ENCODE measurements at regions not wholly inside any gene's neighbourhood (a gene's known extent, or its start where the extent isn't known, plus 50 kb on each side); places are given as distances from the start of the nearest gene placed in this dataset.

DNA sequence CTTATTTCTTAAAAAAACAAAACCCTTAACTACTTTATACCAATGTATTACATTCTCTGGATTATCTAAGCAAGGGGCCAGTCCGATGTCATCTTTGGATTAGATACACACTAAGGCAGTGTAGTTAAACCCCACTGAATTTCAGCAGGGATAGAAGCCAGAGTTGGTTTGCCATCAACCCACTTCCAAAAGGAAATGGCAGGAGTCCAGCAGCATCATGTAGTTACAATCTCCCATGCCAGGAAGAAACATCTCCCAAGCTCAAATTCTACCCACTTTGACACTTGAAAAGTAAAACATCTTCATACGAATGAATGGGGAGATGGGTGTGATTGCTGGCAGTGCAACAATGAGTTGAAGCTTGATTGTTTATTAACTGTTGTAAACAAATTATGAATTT lies 203.5 kb upstream of the PLXNC1 start:
- no peak for FAIRE-seq

GRCh38 chr12:93946542-93947150 lies 201.7 kb upstream of the PLXNC1 start:
- FAIRE-seq: no peak

DNA sequence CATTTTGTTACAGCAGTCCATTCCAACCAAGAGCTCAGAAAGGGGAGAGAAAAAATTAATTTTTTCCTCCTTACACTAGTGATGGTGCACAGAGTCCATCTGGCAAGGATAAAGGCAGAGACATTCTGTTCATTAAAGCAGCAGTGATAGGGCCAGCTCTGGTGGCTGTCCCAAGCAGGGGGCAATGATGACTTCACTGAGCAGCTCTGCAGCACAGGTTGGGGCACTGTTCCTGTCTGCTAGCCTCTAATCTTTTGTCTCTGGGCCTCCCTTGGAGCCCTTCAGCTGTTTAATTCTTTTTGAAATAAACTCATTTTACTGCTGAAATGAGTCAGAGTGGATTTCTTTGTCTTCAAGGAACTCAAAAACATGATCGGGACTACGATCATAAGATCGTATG lies 200.9 kb upstream of the PLXNC1 start:
- no peak for FAIRE-seq

GRCh38 chr12:93950311-93950710 lies 198.1 kb upstream of the PLXNC1 start:
- FAIRE-seq: no peak

DNA sequence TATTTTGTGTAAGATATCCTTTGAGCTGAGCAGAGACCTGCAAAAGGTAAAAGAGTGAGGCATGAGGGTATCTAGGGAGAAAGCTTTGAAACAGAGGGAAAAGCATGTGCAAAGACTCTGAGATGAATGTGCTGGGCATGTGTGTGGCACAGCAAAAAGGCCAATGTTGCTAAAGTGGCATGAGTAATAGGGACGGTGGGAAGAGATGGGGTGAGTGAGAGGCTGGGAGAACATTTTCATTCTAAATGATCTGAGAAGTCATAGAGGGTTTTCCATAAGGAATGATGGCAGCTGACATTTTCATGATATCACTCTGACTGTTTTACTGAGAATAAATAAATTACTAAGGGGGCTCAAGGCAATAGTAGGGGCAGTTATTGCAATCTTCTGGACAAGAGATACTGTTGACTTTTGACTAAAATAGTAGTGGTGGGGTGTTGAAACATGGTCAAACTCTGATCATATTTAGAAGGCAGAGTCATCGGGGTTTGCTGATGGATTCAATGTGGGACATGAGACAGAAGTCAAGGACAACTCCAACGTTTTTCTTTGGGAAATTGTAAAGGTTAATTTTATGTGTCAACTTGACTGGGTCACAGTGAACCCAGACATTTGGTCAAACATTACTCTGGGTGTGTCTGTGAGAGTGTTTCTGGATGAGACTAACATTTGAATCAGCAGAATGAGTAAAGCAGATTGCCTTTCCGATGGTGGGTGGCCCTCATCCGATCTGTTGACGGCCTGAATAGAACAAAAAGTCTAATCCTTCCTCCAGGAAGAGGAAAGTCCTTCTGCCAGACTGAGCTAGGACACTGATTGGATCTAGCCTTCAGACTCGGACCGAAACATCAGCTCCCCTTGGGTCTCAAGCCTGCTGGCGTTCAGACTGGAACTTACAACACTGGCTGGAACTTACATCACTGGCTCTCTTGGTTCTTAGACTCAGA lies 193.9 kb upstream of the PLXNC1 start:
- FAIRE-seq: no peak

GRCh38 chr12:93956551-93956950 lies 191.8 kb upstream of the PLXNC1 start:
- FAIRE-seq: no peak

GRCh38 chr12:93957168-93957567 lies 191.2 kb upstream of the PLXNC1 start:
- FAIRE-seq: no peak

- FAIRE-seq: no peak
Observed at GRCh38 chr12:93957870-93958269, 190.5 kb upstream of the PLXNC1 start.

GRCh38 chr12:93959657-93960056 lies 188.7 kb upstream of the PLXNC1 start:
- FAIRE-seq: no peak

DNA sequence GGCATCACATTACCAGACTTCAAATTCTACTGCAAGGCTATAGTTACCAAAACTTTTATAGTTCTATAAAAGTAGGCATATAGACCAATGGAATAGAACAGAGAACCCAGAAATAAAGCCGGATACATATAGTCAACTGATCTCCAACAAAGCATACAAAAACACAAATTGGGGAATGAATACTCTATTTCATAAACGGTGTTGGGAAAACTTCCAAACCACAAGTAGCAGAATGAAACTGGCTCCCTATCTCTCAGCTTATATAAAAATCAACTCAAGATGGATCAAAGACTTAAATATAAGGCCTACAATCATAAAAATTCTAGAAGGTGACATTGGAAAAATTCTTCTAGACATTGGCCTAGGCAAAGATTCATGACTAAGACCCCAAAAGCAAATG lies 187.9 kb upstream of the PLXNC1 start:
- no peak for FAIRE-seq

DNA sequence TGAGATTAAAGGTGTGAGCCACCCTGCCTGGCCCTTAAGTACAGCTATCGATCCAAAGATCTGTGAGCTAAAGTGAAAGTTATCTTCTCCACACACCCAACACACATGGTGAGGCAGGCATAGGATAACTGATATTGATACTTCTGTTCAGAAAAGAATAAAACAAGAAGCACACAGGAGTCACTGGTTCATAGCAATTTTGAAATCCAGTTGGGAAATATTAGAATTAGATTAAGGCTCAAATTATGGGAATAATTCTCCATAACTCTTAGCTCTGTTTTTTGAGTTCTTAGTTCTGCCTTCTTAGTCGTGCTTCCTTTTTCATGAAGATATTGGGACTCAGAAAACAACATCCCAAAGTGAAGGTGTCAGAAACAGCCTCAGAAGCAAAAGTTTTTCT lies 186.0 kb upstream of the PLXNC1 start:
- FAIRE-seq: no peak

- FAIRE-seq: no peak
Observed at GRCh38 chr12:93964936-93965335, 183.4 kb upstream of the PLXNC1 start.

DNA sequence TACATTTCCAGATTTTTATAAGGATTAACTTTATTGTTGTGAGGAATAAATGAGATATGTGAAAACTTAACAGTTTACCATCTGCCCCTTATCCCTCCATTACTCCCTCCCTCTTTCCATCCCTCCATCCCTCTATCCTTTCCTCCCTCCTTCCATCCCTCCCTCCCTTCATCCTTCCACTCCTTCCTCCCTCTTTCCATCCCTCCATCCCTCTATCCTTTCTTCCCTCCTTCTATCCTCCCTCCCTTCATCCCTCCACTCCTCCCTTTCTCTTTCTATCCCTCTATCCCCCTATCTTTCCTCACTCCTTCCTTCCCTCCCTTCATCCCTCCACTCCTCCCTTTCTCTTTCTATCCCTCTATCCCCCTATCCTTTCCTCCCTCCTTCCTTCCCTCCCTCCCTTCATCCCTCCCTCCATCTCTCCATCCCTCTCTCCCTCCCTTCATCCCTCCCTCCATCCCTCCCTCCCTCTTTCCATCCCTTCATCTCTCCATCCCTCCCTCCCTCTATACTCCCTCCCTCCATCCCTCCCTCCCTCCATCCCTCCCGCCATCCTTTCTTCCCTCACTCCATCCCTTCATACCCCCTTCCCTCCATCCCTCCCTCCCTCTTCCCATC lies 181.8 kb upstream of the PLXNC1 start:
- FAIRE-seq: no peak

- no peak for FAIRE-seq
Observed at GRCh38 chr12:93967454-93967853, 180.9 kb upstream of the PLXNC1 start.

DNA sequence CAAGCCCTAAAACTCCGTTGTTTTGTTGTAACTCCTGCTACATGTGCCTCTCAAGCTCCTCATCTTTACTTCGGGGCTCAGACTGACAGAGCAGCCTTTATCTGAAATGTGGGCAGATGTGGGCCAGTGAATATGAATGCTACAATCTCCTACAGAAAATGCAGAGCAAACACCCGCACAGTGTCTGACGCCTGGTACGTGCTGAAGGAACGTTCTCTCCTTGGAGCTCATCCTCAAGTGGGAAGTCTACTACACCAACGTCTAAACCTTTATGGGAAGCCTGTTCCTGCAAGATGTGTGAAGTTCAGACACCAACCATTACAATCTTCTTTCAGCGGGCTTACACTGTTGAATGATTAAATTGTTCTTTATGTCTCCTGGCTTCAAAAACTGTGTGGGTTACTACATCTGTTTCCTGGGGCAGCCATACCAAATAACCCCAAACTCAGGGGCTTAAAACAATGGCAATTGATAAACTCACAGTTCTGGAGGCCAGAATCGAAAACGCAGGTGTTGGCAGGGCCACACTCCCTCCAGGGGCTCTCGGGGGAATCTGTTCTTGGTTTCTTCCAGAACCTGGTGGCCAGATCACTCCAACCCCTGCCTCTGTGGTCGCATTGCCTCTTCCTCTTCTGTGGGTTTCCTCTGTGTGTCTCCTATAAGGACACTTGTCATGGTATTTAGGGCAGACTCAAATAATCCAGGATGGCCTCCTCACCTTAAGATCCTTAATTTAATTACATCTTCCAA lies 179.7 kb upstream of the PLXNC1 start:
- no peak for FAIRE-seq

- FAIRE-seq: no peak
Observed at GRCh38 chr12:93970900-93971688, 177.3 kb upstream of the PLXNC1 start.

DNA sequence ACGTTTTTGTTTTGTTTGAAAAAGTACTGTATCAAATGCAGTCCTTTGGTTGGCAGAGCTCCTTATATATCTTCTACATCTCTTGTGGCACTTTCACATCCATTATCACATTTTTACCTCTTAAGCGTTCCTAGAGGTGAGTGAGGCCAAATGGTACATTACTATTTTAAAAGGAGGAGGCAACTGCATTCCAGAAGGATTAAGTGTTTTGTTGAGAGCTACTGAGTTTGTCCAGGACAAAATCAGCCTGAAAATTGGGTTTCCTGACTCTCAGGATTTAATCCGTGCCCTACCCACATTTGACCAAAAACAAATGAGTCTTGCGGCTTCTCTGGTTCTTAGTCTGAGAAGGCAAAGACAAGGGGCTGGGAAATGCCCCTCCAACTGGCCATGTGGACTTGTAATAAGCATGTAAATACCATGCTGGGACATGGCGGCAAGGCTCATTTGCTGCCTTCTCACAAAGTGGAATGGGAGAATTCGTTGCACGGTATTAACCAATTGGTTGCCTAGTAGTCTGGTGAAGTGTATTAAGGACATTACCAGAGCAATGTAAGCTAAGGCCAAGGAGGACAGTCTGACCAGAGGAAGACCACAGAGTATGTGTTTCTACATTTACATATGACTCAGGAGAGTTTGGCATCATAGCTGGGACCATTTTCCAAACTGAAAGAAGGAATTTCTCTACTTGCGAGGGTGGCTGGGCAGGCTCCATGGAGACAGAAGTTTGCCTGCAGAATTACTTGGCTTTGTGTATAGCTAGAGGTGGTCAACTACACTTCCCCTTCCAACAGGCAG lies 175.8 kb upstream of the PLXNC1 start:
- no peak for FAIRE-seq

DNA sequence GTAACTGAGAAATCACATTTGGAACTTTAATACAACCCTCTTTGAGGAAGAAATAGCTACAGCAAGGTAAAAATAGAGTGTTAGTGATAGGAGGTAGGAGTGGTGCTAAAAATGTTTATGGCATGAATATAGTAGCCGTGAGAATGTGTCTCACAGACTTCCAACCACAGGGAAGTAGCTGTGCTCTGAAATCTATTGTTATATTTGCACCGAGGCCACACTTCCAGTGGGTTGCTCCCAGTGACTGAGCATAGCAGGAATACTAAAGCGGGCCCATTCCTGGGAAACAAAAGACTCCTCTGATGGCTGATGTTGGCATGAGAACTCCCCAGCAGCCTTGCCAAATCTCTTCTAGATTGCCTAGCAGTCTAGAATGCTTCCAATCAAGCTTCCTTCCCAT lies 174.1 kb upstream of the PLXNC1 start:
- no peak for FAIRE-seq

- no peak for FAIRE-seq
Observed at GRCh38 chr12:93976024-93976423, 172.4 kb upstream of the PLXNC1 start.

GRCh38 chr12:93977081-93977480 lies 171.3 kb upstream of the PLXNC1 start:
- no peak for FAIRE-seq

DNA sequence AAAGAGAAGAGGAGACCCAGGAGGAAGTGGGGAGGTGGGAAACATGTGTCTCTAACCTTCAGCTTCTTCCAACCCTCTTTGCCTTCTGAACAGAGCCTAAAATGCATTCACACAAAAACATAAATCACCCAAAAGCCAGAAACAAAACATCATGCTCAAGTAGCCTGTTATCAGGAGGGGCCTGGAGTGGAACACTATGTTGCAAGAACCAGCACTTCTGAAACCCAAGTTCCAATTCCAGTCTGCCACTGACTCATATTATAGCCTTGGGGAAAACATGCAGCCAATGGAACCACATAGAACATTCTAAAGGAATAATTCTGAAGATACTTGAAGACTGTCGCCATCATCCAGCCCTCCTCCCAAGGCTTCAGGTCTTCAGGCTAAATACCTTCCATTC lies 169.8 kb upstream of the PLXNC1 start:
- FAIRE-seq: no peak

- FAIRE-seq: peak; percentile 5
Observed at GRCh38 chr12:93979189-93979588, 169.2 kb upstream of the PLXNC1 start.
